HepG2 (cell line): ENCODE measurements at regions not wholly inside any gene's neighbourhood (a gene's known extent, or its start where the extent isn't known, plus 50 kb on each side); places are given as distances from the start of the nearest gene placed in this dataset.

Source experiments
- AHR ChIP-seq: IDR thresholded peaks from 2 replicates; pipeline ENCODE4 v1.6.1; 2018; ENCODE audit warnings: missing genetic modification reagents, missing compliant biosample characterization
- CREM ChIP-seq, 2 experiments: sonication (generic) in 1 of 2; formaldehyde crosslinking in 1 of 2; IDR thresholded peaks; 2 replicates each; pipeline versions ENCODE4 v1.4.0 to v1.6.1; 2016 to 2020; ENCODE audit warnings: antibody characterized with exemption in 1 of 2, mild to moderate bottlenecking in 1 of 2, missing genetic modification reagents in 1 of 2
- E2F5 ChIP-seq: sonication (generic); formaldehyde crosslinking; conservative IDR thresholded peaks from 2 replicates; pipeline ENCODE4 v1.4.0; 2020; ENCODE audit warnings: missing genetic modification reagents
- NFATC3 ChIP-seq: sonication (generic); formaldehyde crosslinking; IDR thresholded peaks from 2 replicates; pipeline ENCODE4 v1.5.1; 2020; ENCODE audit warnings: mild to moderate bottlenecking, missing genetic modification reagents
- PRPF4 ChIP-seq: fragments of 200-400 bp; formaldehyde crosslinking; IDR thresholded peaks from 2 replicates; pipeline ENCODE4 v1.6.1; 2016; ENCODE audit warnings: low read length, low read depth; ENCODE audit not compliant: poor library complexity, severe bottlenecking
- ZBTB7A ChIP-seq: sonication (generic); formaldehyde crosslinking; IDR thresholded peaks from 2 replicates; pipeline ENCODE4 v1.8.0; 2022; ENCODE audit warnings: mild to moderate bottlenecking, missing genetic modification reagents
- ZFX ChIP-seq: sonication (generic); formaldehyde crosslinking; IDR thresholded peaks from 2 replicates; pipeline ENCODE4 v1.4.0; 2020; ENCODE audit warnings: mild to moderate bottlenecking, low read depth, missing genetic modification reagents, moderate library complexity
- ZHX2 ChIP-seq, 2 experiments: sonication (generic) in 1 of 2; formaldehyde crosslinking in 1 of 2; IDR thresholded peaks; 2 replicates each; pipeline versions ENCODE4 v1.6.1 to v1.9.0; 2014 to 2022; ENCODE audit warnings: antibody characterized with exemption in 1 of 2, borderline replicate concordance in 1 of 2, inconsistent platforms in 1 of 2, low read depth in 1 of 2, missing genetic modification reagents in 1 of 2
- ZKSCAN5 ChIP-seq: sonication (generic); formaldehyde crosslinking; IDR thresholded peaks from 2 replicates; pipeline ENCODE4 v1.5.1; 2020; ENCODE audit warnings: mild to moderate bottlenecking, missing genetic modification reagents
- ZNF510 ChIP-seq: sonication (generic); formaldehyde crosslinking; IDR thresholded peaks from 2 replicates; pipeline ENCODE4 v1.4.0; 2020; ENCODE audit warnings: low read depth, mild to moderate bottlenecking, missing genetic modification reagents
- ZNF513 ChIP-seq: sonication (generic); formaldehyde crosslinking; conservative IDR thresholded peaks from 2 replicates; pipeline ENCODE4 v1.5.0; 2020; ENCODE audit warnings: missing genetic modification reagents
- ZNF546 ChIP-seq: sonication (generic); formaldehyde crosslinking; conservative IDR thresholded peaks from 2 replicates; pipeline ENCODE4 v1.8.1; 2023; ENCODE audit warnings: mild to moderate bottlenecking, missing genetic modification reagents
- TF ChIP-seq, protein P1 (sequence below): sonication (generic); formaldehyde crosslinking; IDR thresholded peaks from 2 replicates; pipeline ENCODE4 v1.4.0; 2020; ENCODE audit warnings: missing genetic modification reagents, borderline replicate concordance
- TF ChIP-seq, protein P2 (sequence below): sonication (generic); IDR thresholded peaks from 2 replicates; pipeline ENCODE4 v1.6.1; 2016; ENCODE audit warnings: low read depth, borderline replicate concordance
- TF ChIP-seq, protein P3 (sequence below): sonication (generic); formaldehyde crosslinking; IDR thresholded peaks from 2 replicates; pipeline ENCODE4 v1.8.1; 2023; ENCODE audit warnings: mild to moderate bottlenecking, missing genetic modification reagents

GRCh38 chr9:94166236-94166975 is 82.1 kb downstream of the PTPDC1 start (continued):
- no peak for TF ChIP-seq AHR (CRISPR knock-in tag)
- peak; percentile 63; the same call in 1 of the 2 replicates for TF ChIP-seq E2F5 (CRISPR knock-in tag)
- TF ChIP-seq CREM (IDR thresholded peaks at IDR 0.05), result peak; percentile 90
- TF ChIP-seq CREM (CRISPR knock-in tag; IDR thresholded peaks at IDR 0.05), result peak; percentile 65
- TF ChIP-seq ZFX (CRISPR knock-in tag), result peak; percentile 68
- no peak for TF ChIP-seq NFATC3 (CRISPR knock-in tag)
- TF ChIP-seq, protein P1, sequence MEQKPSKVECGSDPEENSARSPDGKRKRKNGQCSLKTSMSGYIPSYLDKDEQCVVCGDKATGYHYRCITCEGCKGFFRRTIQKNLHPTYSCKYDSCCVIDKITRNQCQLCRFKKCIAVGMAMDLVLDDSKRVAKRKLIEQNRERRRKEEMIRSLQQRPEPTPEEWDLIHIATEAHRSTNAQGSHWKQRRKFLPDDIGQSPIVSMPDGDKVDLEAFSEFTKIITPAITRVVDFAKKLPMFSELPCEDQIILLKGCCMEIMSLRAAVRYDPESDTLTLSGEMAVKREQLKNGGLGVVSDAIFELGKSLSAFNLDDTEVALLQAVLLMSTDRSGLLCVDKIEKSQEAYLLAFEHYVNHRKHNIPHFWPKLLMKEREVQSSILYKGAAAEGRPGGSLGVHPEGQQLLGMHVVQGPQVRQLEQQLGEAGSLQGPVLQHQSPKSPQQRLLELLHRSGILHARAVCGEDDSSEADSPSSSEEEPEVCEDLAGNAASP, result no peak
- peak; percentile 90 for TF ChIP-seq PRPF4
- TF ChIP-seq ZHX2 (IDR thresholded peaks at IDR 0.05; ENCODE audit: low read depth), result no peak
- no peak for TF ChIP-seq ZHX2 (CRISPR knock-in tag; IDR thresholded peaks at IDR 0.05; ENCODE audit: borderline replicate concordance)
- TF ChIP-seq ZNF510, result no peak
- no peak for TF ChIP-seq ZNF546 (CRISPR knock-in tag)
- TF ChIP-seq, protein P2, sequence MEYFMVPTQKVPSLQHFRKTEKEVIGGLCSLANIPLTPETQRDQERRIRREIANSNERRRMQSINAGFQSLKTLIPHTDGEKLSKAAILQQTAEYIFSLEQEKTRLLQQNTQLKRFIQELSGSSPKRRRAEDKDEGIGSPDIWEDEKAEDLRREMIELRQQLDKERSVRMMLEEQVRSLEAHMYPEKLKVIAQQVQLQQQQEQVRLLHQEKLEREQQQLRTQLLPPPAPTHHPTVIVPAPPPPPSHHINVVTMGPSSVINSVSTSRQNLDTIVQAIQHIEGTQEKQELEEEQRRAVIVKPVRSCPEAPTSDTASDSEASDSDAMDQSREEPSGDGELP, result peak; percentile 57; the same call in 1 of the 2 replicates
- no peak for TF ChIP-seq ZKSCAN5
- TF ChIP-seq ZBTB7A (CRISPR knock-in tag), result no peak
- no peak for TF ChIP-seq ZNF513 (CRISPR knock-in tag)
- TF ChIP-seq, protein P3, sequence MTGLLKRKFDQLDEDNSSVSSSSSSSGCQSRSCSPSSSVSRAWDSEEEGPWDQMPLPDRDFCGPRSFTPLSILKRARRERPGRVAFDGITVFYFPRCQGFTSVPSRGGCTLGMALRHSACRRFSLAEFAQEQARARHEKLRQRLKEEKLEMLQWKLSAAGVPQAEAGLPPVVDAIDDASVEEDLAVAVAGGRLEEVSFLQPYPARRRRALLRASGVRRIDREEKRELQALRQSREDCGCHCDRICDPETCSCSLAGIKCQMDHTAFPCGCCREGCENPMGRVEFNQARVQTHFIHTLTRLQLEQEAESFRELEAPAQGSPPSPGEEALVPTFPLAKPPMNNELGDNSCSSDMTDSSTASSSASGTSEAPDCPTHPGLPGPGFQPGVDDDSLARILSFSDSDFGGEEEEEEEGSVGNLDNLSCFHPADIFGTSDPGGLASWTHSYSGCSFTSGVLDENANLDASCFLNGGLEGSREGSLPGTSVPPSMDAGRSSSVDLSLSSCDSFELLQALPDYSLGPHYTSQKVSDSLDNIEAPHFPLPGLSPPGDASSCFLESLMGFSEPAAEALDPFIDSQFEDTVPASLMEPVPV (CRISPR knock-in tag), result 0 out of 2 replicates have a peak, but pooled peaks have one; percentile 28
